Hepatic stellate cell (primary cell): ENCODE measurements at regions not wholly inside any gene's neighbourhood (a gene's known extent, or its start where the extent isn't known, plus 50 kb on each side); places are given as distances from the start of the nearest gene placed in this dataset.

Experiments used
- DNase-seq: peaks from one replicate; pipeline ENCODE4 v3.0.0; 2011; ENCODE audit warnings: low spot score

- DNase-seq, result no peak
Observed at GRCh38 chr10:6305401-6306321, 102.9 kb downstream of the PFKFB3 start.

- no peak for DNase-seq
Observed at GRCh38 chr10:6306917-6307316, 104.2 kb downstream of the PFKFB3 start.

- no peak for DNase-seq
Observed at GRCh38 chr10:6309816-6310215, 107.1 kb downstream of the PFKFB3 start.

GRCh38 chr10:6310977-6311376 is 108.2 kb downstream of the PFKFB3 start:
- DNase-seq, result no peak

GRCh38 chr10:6311700-6312330 is 109.1 kb downstream of the PFKFB3 start:
- DNase-seq, result no peak

- no peak for DNase-seq
Observed at GRCh38 chr10:6312636-6313035, 109.9 kb downstream of the PFKFB3 start.

- no peak for DNase-seq
Observed at GRCh38 chr10:6313111-6313895, 110.6 kb downstream of the PFKFB3 start.

GRCh38 chr10:6314620-6315205 is 112.0 kb downstream of the PFKFB3 start:
- no peak for DNase-seq

- DNase-seq, result no peak
Observed at GRCh38 chr10:6319119-6319518, 116.4 kb downstream of the PFKFB3 start.

- no peak for DNase-seq
Observed at GRCh38 chr10:6320320-6321010, 117.7 kb downstream of the PFKFB3 start.

GRCh38 chr10:6321880-6322279 is 119.1 kb downstream of the PFKFB3 start:
- DNase-seq, result peak; percentile 35

- no peak for DNase-seq
Observed at GRCh38 chr10:6322805-6323204, 120.1 kb downstream of the PFKFB3 start.

- DNase-seq, result no peak
Observed at GRCh38 chr10:6327961-6328698, 125.4 kb downstream of the PFKFB3 start.

GRCh38 chr10:6328699-6329423 is 126.1 kb downstream of the PFKFB3 start:
- DNase-seq, result no peak

- DNase-seq, result no peak
Observed at GRCh38 chr10:6333086-6333485, 130.4 kb downstream of the PFKFB3 start.

GRCh38 chr10:6333973-6334372 is 131.2 kb downstream of the PFKFB3 start:
- no peak for DNase-seq

- DNase-seq, result no peak
Observed at GRCh38 chr10:6336016-6336415, 133.3 kb downstream of the PFKFB3 start.

- DNase-seq, result no peak
Observed at GRCh38 chr10:6337382-6337781, 134.7 kb downstream of the PFKFB3 start.

GRCh38 chr10:6338361-6338760 is 135.6 kb downstream of the PFKFB3 start:
- DNase-seq, result no peak

- no peak for DNase-seq
Observed at GRCh38 chr10:6339891-6340290, 137.2 kb downstream of the PFKFB3 start.
